ENCODE measurements at regions not wholly inside any gene's neighbourhood (a gene's known extent, or its start where the extent isn't known, plus 50 kb on each side); places are given as distances from the start of the nearest gene placed in this dataset.

DNA sequence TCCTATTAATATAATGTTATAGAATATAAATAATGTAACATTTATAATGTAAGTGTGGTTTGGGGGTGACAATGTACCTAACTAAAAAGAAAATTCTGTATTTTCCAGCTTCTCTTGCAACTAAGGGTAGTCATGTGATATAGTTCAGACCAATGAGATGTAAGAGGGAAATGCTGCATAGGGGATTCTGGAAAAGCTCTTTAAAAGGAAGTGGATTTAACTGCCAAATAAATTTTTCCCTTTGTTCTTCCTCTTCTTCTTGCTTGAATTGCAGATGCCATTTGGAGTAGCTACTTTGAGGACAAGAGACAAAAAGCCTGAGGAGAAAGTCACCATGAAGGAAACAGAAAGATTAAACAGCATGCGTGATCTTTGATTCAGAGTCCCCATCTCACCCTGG, 194.3 kb downstream of the PTEN start:
- H3K4me3 ChIP-seq (ENCODE audit: low read depth, low read length): no peak overlapping the region
- no peaks in the 10 kb centered on the region for H3K27me3 ChIP-seq (ENCODE audit: control insufficient read depth, insufficient read depth, low read length)
- H3K4me1 ChIP-seq (ENCODE audit: control insufficient read depth, insufficient read depth, low read length): no peaks in the 10 kb centered on the region
- no peaks in the 10 kb centered on the region for H3K9me3 ChIP-seq (ENCODE audit: control insufficient read depth, insufficient read depth, low read length)
- no peak for DNase-seq (ENCODE audit: low read depth in 4 of 6, low spot score in 6 of 6)
- H3K36me3 ChIP-seq (ENCODE audit: control insufficient read depth, insufficient read depth, low read length): no peaks in the 10 kb centered on the region
- no CpG with 5 or more reads among the region's 1 CpG for WGBS (ENCODE audit: insufficient coverage)
- no peak overlapping the region for H3K27ac ChIP-seq (ENCODE audit: low read depth, low read length)

- no peak for DNase-seq (ENCODE audit: low read depth in 4 of 6, low spot score in 6 of 6)
- 100% methylated on average over 1 of the region's 4 CpGs for WGBS (ENCODE audit: insufficient coverage)
- H3K4me1 ChIP-seq (ENCODE audit: control insufficient read depth, insufficient read depth, low read length): no peaks in the 10 kb centered on the region
- no peaks in the 10 kb centered on the region for H3K27me3 ChIP-seq (ENCODE audit: control insufficient read depth, insufficient read depth, low read length)
- H3K36me3 ChIP-seq (ENCODE audit: control insufficient read depth, insufficient read depth, low read length): no peaks in the 10 kb centered on the region
- no peak overlapping the region for H3K4me3 ChIP-seq (ENCODE audit: low read depth, low read length)
- no peaks in the 10 kb centered on the region for H3K9me3 ChIP-seq (ENCODE audit: control insufficient read depth, insufficient read depth, low read length)
- no peak overlapping the region for H3K27ac ChIP-seq (ENCODE audit: low read depth, low read length)
These were observed 195.3 kb downstream of the PTEN start for GRCh38 chr10:88058750-88059149.

GRCh38 chr10:88059190-88059589, 195.8 kb downstream of the PTEN start:
- DNase-seq (ENCODE audit: low read depth in 4 of 6, low spot score in 6 of 6): no peak
- WGBS (ENCODE audit: insufficient coverage): 57% methylated on average over 3 of the region's 4 CpGs
- H3K27ac ChIP-seq (ENCODE audit: low read depth, low read length): no peak overlapping the region
- no peaks in the 10 kb centered on the region for H3K36me3 ChIP-seq (ENCODE audit: control insufficient read depth, insufficient read depth, low read length)
- H3K4me3 ChIP-seq (ENCODE audit: low read depth, low read length): no peak overlapping the region
- no peaks in the 10 kb centered on the region for H3K4me1 ChIP-seq (ENCODE audit: control insufficient read depth, insufficient read depth, low read length)
- H3K9me3 ChIP-seq (ENCODE audit: control insufficient read depth, insufficient read depth, low read length): no peaks in the 10 kb centered on the region
- H3K27me3 ChIP-seq (ENCODE audit: control insufficient read depth, insufficient read depth, low read length): no peaks in the 10 kb centered on the region

DNA sequence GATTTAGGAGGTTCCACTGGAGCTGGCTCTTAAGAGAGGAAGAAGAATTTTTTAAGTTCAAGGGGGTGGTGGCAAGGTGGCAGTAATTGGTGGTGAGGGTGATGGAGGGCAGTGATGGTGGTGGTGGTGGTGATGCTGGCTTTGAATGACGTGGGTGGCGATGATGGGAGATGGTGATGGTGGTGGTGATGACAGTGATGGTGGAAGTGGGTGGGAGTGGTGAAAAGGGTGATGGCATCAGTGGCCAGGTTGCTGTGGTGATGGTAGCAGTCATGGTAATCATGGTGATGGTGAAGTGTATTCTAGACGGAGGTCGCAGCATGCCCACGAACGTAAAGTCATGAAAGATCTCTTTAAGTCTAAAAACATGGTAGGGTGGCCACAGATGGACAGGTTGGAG, 197.3 kb downstream of the PTEN start:
- H3K27me3 ChIP-seq (ENCODE audit: control insufficient read depth, insufficient read depth, low read length): no peaks in the 10 kb centered on the region
- no peaks in the 10 kb centered on the region for H3K4me1 ChIP-seq (ENCODE audit: control insufficient read depth, insufficient read depth, low read length)
- H3K36me3 ChIP-seq (ENCODE audit: control insufficient read depth, insufficient read depth, low read length): no peaks in the 10 kb centered on the region
- no peak overlapping the region for H3K4me3 ChIP-seq (ENCODE audit: low read depth, low read length)
- no peak for DNase-seq (ENCODE audit: low read depth in 4 of 6, low spot score in 6 of 6)
- over 99% methylated on average over 6 of the region's 6 CpGs for WGBS (ENCODE audit: insufficient coverage)
- H3K27ac ChIP-seq (ENCODE audit: low read depth, low read length): no peak overlapping the region
- no peaks in the 10 kb centered on the region for H3K9me3 ChIP-seq (ENCODE audit: control insufficient read depth, insufficient read depth, low read length)

DNA sequence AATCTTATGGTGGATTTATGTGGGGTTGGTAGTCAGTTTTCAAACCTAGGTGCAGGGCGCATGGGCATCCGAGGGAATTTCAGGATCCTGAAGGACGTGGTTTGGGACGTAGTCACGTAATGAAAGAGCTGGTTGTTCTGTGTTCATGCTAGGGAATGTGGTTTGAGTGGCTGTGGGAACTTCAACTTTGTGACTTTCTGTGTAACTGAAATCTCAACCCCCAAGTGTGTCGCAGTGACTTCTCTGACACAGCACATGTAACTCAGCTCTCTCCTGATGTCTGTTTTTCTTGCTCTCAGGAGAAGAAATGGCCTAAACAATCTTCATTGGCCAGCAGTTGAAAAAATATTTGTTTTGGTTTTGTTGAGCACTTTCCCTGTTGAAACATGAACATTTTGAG, 199.0 kb downstream of the PTEN start:
- Histone ChIP-seq H3K4me3 (ENCODE audit: low read depth, low read length) (no peak overlapping the region), H3K4me1 (ENCODE audit: control insufficient read depth, insufficient read depth, low read length) (no peaks in the 10 kb centered on the region), H3K27ac (ENCODE audit: low read depth, low read length) (peak overlapping the region; percentile 44), H3K27me3 (ENCODE audit: control insufficient read depth, insufficient read depth, low read length) (no peaks in the 10 kb centered on the region), H3K9me3 (ENCODE audit: control insufficient read depth, insufficient read depth, low read length) (no peaks in the 10 kb centered on the region), H3K36me3 (ENCODE audit: control insufficient read depth, insufficient read depth, low read length) (no peaks in the 10 kb centered on the region)
- DNase-seq (ENCODE audit: low read depth in 4 of 6, low spot score in 6 of 6): no peak
- 60% methylated on average over 6 of the region's 6 CpGs for WGBS (ENCODE audit: insufficient coverage)

DNA sequence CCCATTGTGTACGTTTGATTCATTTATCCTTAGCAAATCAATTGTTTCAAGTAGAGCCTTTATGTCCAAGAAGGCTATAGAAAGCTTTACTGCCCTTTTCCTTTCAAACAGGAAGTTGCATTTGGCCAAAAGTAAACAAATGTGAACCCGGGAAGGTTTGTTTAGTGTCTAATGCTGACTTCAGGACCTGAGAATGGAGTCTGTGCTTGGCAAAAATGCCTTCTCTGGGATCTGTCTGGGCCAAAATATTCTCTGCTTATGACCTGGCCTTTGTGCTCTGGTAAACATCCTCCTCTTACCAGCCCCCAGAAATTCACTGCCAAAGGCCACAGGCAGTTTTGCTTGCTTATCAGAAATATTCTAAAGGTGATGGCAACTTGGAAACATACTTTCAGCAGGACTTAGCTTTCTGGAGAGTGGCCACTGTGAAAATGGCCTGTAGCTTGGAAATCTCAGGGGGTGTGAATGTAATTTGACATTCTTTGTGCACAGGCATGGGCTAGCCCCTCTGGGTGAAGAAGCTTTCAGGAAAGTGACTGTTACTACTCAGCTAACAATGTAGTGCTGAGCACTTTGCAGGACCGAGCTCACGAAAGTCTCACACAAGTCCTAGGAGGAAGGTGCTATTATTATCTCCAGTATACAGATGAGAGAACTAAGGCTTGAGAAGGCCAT, 199.5 kb downstream of the PTEN start:
- Histone ChIP-seq H3K4me1 (ENCODE audit: control insufficient read depth, insufficient read depth, low read length) (no peaks in the 10 kb centered on the region), H3K27me3 (ENCODE audit: control insufficient read depth, insufficient read depth, low read length) (no peaks in the 10 kb centered on the region), H3K27ac (ENCODE audit: low read depth, low read length) (peak overlapping the region; percentile 44), H3K9me3 (ENCODE audit: control insufficient read depth, insufficient read depth, low read length) (no peaks in the 10 kb centered on the region), H3K4me3 (ENCODE audit: low read depth, low read length) (no peak overlapping the region), H3K36me3 (ENCODE audit: control insufficient read depth, insufficient read depth, low read length) (no peaks in the 10 kb centered on the region)
- WGBS (ENCODE audit: insufficient coverage): 80% methylated on average over 1 of the region's 4 CpGs
- peak in 1 of 6 donors; percentile 40 for DNase-seq (ENCODE audit: low read depth in 4 of 6, low spot score in 6 of 6)

DNA sequence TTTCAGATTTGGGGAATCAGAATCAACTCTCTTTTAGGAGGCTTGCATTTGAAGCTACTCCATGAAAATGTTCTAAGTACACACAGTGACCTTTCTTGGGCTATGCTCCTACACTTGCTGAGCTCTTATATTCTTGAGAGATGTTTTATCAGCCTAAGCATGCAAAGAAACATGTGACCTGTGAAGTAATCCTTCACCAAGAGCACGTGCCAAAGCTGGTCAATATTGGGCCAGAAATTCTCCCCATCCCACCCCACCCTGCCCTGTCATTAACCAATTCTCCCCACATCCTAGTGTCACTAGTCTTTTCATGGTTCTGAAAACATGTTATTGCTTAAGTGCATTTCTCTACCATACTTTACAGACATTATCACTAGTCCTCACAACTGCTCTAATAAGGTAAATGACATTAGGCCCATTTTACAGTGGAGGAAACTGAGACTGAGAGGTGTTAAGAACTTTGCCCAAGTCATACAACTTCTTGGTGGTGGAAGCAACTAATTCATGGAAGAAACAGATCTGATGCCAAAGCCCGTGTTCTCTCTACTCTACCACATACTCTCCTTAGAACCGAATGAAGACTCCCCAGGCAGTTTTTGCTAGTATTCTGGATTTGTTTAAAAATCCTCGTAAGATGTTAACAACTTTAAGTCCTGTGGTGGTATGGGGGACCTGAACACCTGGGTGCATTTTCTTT, 200.6 kb downstream of the PTEN start:
- Histone ChIP-seq H3K27ac (ENCODE audit: low read depth, low read length) (no peak overlapping the region), H3K36me3 (ENCODE audit: control insufficient read depth, insufficient read depth, low read length) (no peaks in the 10 kb centered on the region), H3K27me3 (ENCODE audit: control insufficient read depth, insufficient read depth, low read length) (no peaks in the 10 kb centered on the region), H3K9me3 (ENCODE audit: control insufficient read depth, insufficient read depth, low read length) (no peaks in the 10 kb centered on the region), H3K4me3 (ENCODE audit: low read depth, low read length) (no peak overlapping the region), H3K4me1 (ENCODE audit: control insufficient read depth, insufficient read depth, low read length) (no peaks in the 10 kb centered on the region)
- 57% methylated on average over 1 of the region's 4 CpGs for WGBS (ENCODE audit: insufficient coverage)
- no peak for DNase-seq (ENCODE audit: low read depth in 4 of 6, low spot score in 6 of 6)

DNA sequence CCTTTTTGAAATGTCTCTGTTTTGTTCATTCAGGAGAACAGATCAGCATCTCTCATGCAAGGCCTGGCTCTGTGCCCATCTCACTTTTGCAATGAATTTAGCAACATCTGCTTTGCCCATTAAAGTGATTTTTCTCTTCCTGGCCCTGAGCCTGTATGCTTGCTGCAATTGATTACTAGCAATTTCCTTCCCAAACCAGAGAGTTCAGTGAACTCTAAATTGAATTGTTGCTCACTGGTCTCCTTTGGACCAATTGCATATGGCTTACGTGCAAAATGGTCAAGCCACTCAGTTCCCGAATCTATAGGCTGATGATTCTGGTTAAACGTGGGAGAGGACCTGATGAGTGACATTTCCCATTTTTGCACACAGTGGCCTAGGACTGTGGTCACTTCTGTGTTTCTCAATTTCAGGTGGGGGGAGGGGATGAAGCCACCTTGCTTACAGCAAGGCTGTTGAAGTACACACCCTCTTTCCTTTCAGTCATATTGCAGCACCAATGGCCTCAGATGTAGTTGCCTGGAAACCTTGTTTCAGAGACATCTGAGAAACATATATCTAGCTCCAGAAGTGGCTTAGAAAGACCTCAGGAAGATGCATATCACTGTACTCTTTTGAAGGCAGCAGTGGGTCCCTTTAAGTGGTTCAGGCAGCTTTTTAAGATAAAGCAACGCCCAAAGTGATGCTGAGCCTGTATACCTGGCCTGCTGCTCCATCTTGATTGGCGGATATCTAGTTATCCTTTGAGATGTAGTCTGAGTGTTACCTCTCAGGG, 201.4 kb downstream of the PTEN start:
- no peaks in the 10 kb centered on the region for H3K27me3 ChIP-seq (ENCODE audit: control insufficient read depth, insufficient read depth, low read length)
- no peaks in the 10 kb centered on the region for H3K36me3 ChIP-seq (ENCODE audit: control insufficient read depth, insufficient read depth, low read length)
- H3K4me1 ChIP-seq (ENCODE audit: control insufficient read depth, insufficient read depth, low read length): no peaks in the 10 kb centered on the region
- 93% methylated on average over 5 of the region's 5 CpGs for WGBS (ENCODE audit: insufficient coverage)
- H3K9me3 ChIP-seq (ENCODE audit: control insufficient read depth, insufficient read depth, low read length): no peaks in the 10 kb centered on the region
- no peak overlapping the region for H3K4me3 ChIP-seq (ENCODE audit: low read depth, low read length)
- DNase-seq (ENCODE audit: low read depth in 4 of 6, low spot score in 6 of 6): peak in 3 of 6 donors; percentile 12 to 77 (median 32)
- H3K27ac ChIP-seq (ENCODE audit: low read depth, low read length): no peak overlapping the region

DNA sequence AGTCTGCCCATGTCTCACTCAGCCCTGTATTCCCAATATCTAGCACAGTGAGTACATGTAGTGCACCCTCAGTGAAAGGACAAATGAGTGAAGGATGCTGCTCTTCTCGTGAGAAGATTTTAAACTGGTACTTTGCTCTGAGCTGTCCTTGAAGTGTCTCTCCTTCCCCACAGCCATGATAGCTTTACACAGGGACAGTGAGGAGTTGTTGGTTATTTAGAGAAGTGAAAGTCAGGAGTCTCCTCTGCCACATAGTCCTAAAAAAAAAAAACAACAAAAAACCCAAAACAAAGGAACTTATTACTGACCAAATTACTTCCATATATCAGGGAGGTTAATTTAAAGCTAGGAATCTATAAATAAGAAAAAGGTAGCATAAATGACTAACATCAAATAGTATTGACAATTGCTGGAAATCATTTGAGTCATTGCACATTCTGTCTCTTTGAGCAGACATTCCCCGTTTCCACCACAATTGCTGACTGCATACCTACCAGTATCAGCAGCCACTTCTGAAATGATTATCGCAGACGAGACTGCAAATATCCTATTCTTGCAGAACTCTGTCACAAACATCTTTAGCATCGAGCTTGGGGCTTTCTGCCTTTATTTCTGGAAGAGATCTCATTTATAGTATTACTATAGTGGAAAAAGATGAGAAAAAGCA, 202.1 kb downstream of the PTEN start:
- H3K4me3 ChIP-seq (ENCODE audit: low read depth, low read length): no peak overlapping the region
- WGBS (ENCODE audit: insufficient coverage): no CpG with 5 or more reads among the region's 5 CpGs
- no peaks in the 10 kb centered on the region for H3K36me3 ChIP-seq (ENCODE audit: control insufficient read depth, insufficient read depth, low read length)
- no peaks in the 10 kb centered on the region for H3K9me3 ChIP-seq (ENCODE audit: control insufficient read depth, insufficient read depth, low read length)
- no peak overlapping the region for H3K27ac ChIP-seq (ENCODE audit: low read depth, low read length)
- no peak for DNase-seq (ENCODE audit: low read depth in 4 of 6, low spot score in 6 of 6)
- H3K4me1 ChIP-seq (ENCODE audit: control insufficient read depth, insufficient read depth, low read length): no peaks in the 10 kb centered on the region
- H3K27me3 ChIP-seq (ENCODE audit: control insufficient read depth, insufficient read depth, low read length): no peaks in the 10 kb centered on the region
